Suppressor macrophage treated with lipopolysaccharide for 1 hour (primary cell): ENCODE measurements at regions not wholly inside any gene's neighbourhood (a gene's known extent, or its start where the extent isn't known, plus 50 kb on each side); places are given as distances from the start of the nearest gene placed in this dataset.

ENCODE experiments used
- DNase-seq, 3 donors: peaks; one replicate each; pipeline ENCODE4 v3.0.0-alpha.2; 2020 to 2022

DNA sequence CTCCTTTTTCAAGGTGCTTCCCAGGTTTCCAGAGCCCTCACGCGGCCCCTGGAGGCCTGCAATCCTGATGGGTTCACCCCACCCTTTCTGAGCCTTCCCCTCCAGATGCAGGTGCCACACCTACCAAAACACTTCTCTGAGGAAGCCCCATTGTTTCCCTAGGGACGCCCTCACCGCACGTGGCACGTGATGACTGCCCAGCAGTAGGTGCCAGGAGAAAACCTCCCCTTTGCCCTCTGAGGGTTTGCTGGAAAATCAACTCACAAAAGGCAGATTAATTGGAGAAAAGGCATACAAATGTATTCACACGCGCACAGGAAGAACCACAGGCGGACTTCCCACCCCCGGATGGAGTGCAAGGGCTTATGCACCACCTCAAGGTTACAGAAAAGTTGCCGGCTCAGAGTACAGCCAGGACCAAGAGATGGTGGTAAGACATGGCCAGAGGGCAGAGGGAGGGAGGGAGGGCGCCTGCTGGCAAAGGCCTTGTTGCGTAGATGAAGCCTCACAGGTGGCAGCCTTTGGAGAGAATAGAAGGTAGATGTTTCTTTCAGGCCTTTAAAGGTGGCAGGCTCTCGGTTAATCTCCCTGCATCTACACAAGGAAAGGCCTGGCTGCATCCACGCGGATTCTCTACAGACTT is 269.4 kb upstream of the RAB6C start:
- DNase-seq: no peak

DNA sequence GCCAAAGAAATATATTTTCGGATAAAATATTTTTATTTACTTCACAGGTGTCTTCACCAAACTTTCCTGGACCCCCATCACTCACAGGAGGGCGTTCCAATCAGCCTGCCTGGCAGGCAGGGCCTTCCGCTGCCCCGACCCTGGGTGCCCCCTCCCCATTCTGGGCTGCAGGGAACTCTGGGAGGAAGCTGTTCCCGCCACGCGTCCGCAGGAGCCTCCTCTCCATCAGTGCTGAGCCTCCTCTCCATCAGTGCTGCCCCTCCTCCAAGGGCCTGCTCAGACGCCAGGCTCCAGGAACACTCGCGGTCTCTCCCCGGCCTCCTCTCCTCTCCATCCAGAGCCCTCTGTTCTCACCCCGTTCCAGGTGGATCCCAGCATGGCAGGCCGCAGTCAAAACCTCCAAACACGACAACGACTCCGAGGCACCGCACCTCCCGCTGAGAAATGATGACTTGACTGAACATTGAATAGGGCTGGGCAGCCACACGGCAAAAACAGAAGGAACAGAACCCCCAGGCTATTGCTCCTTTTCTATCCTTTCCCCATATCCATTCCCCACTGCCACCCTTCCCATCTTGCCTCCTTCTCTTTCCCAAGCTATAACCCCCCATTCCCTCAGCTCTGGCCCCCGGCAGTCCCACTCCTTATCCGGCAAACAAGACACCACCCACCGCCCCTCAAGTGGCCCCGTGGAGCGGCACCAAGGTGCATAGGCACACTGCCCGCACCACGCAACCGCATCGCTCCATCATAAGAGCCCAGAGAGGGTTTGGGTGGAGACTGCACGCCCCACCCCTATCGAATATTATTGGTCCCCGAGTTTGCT is 268.6 kb upstream of the RAB6C start:
- no peak for DNase-seq

DNA sequence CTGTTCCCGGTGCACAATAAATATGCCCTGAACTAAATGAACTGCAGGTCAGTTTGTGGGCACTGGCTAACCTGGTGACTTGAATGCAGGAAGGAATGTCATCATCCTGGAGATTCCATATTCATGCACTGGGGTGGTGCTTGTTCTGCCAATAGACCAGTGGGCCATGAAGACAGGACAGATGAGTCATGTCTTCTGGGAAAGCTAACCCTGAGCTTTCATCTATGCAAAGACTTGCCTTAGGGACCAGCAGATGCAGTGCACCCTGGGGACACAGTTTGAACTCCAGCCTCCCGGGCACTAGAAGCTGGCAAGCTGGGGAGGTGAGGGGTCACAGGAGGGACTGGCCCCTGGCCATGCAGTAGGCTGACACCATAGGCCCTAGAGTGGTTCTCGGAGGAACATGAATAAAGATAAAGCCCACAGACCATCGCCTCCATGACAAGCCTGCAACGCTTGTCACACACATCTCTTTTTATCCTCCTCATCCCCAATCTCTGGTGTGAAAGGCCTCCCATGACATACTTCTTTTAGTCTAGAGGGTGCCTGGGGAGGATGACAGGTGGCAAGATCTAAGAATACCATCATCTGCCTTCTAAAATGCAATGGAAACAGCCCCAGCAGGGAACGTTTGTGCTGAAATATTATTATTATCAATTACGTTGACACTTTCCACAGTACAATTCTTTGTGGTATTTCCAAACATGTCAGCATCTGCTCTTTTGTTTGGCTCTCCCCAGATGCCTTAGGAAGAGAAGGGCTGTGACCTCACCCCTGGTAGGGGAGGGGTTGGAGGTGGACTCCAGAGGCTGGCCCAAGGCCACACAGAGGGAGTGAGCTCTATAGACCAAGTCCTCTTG is 267.4 kb upstream of the RAB6C start:
- peak; percentile 3 to 27 (median 10) for DNase-seq

DNA sequence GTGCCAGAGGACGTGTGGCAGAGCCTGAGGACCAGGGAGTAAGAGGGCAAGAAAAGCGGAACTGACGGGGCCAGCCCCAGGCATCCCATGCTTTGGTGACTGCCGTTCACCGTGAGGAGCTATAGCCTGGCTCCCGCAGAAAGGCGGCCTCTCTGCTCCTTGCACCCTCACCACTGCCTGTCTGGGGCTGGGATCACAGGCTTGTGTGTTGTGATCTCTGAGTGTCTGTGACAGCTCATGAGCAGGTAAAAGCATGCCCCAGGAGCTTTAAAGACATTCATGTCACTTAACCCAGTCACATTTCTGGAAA is 266.8 kb upstream of the RAB6C start:
- no peak for DNase-seq

DNA sequence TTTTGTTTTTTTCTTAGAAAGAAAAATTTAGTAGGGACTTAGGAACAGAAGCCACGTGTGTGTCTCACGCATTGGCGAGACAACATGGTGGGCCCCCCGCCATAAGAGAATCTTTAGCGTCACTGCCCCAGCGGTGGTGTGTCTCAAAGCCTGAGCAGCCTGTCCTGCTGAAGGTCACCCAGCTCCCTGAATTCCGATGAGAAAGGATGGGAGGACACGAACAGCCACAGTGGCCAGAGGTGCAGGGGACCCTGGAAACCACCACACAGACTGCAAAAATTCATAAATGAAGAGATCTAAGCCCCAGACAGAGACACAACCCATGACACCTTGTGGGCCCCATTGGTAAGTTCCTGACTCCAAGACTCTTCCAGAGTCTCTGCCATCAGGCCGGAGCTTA is 266.1 kb upstream of the RAB6C start:
- no peak for DNase-seq

DNA sequence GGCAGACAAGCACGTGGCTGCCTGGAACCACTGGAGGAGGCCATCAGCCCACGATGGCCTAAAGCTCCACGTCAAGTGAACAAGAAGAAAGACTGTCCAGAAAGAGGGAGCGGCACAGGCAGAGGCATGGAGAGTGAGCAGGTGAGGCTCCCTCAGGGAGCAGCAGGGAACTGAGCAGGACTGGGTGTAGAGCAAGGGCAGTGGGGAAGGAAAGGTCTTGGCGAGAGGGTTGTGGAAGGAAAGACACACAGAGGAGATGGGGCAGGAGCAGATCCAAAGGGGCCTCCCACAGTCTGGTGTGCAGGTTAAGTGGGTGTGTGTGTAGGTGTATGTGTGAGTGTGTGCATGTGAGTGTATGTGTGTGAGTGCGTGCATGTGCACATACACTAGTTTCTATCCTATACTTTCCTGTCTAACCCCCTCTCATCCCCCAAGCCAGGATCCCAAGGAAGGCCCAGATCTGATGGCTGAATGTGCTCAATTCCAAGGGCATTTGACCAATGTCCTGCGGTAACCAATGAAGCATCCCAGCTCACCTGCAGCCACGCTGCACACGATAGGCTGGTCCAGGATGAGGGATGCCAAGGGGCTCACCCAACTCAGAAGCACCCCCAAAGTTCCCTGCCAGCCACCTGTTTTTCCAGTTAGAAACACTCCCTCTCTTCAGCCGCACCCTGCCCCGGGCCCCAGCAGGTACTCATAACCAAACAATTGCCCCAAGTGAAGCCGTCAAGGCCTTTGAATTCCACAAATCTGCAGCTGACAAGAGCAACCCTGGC is 262.5 kb upstream of the RAB6C start:
- no peak for DNase-seq

DNA sequence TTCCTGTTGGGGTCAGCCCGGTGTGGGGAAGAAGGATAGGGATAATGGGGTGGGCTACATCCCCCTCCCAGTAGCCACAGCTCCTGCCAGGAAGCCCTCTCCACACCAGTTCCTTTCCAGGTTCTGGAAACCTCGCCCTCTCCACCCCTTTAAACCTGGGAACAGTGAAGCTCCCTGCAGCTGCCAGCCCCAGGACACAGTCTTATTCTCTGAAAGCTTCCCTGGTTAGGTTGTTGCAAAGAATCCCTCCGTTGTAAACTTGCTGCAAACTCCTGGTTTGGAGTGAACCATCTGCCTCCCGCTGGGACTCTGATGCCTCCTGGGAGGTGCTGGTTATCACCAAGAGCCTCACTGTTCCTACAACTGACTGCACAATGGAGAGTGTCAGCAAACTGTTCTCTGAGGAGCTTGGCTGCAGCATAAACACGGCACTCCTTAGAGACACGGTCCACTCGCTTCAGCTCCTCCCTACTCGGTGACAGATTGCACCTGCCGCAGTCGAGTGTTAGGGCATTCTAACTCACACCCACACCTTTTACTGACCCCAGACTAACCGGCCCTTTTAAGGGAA is 261.8 kb upstream of the RAB6C start:
- DNase-seq: no peak

DNA sequence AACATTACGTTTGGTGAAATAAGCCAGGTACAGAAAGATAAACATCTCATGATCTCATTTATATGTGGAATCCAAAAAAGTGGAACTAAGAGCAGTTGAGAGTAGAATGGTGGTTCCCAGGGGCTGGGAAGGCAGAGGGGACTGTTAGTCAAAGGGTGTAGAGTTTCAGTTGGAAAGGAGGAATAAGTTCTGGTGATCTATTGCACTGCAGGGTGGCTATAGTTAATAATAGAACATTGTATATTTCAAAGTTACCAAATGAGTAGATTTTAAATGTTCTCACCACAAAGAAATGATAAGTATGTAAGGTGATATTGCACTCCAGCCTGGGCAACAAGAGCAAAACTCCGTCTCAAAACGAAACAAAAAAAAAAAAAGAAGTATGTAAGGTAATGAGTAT is 260.1 kb upstream of the RAB6C start:
- no peak for DNase-seq

DNA sequence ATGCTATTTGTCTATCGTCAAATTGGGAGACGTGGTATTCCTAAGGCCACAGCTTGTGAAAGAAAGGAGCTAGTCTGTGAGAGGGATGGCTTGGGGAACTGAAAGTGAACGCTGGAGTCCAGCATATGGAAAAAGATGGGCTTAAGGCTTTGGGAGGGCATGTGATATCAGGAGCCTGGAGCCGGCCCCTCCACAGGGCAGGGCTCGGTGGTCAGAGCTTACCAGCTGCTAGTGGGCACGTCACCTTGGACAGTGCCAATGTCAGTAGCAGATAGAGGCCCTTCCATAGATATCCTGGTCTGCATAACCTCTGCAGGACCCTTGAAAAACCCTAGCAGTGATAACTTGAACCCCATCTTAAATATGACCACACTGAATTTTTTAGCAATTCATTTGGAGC is 259.1 kb upstream of the RAB6C start:
- DNase-seq: no peak

DNA sequence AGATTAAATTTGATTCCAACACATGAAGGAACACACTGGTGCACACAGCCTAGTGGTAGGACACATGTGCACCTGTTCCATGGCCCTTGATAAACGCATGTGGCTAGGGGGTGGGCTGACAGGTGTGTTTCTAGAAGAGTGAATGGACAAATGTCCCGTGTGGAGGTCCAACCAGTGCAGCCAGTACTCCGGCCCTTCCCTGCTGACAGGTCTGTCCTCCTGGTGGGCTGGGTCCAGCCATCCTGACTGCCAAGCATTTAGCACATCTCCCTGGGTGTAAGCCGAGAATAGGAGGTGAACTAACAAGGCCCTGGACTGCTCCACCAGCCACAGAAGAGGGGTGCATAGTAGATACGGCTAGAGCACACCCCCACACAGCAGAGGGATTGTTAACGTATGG is 258.7 kb upstream of the RAB6C start:
- no peak for DNase-seq

DNA sequence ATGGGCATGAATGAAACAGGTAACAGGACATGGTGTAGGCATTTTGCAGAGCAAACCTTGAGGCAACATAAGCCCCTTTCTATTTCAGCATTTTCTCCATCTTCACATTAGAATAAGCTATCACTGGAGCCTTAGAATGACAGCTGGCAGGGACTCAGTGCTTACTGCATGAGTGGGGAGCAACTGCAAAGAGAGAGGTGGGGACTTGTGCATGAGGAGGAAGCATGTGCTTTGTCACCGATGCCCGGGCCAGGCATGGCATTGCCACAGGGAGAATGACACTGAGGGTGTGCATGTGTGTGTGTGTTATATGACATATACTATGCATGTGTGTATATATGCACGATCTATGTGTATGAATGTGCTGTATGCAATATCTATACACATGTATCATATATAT is 258.2 kb upstream of the RAB6C start:
- DNase-seq: no peak

DNA sequence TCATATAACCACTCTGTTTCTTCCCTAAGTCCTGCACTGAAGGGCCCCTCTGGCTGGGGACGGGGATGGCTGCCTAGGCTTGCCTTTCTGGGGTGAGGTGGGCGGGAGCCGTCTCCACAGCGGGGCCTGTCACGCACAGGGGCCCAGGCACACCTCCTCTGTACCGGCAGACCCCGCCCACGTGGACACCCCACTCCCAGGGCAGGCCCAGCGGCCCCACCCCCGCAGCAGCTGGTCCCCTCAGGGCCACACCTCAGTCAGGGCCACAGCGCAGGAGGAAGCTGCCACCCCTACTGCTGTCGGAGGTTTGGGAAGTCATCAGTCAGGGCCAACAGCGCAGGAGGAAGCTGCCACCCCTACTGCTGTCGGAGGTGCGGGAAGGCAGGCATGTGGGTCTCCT is 257.6 kb upstream of the RAB6C start:
- no peak for DNase-seq

DNA sequence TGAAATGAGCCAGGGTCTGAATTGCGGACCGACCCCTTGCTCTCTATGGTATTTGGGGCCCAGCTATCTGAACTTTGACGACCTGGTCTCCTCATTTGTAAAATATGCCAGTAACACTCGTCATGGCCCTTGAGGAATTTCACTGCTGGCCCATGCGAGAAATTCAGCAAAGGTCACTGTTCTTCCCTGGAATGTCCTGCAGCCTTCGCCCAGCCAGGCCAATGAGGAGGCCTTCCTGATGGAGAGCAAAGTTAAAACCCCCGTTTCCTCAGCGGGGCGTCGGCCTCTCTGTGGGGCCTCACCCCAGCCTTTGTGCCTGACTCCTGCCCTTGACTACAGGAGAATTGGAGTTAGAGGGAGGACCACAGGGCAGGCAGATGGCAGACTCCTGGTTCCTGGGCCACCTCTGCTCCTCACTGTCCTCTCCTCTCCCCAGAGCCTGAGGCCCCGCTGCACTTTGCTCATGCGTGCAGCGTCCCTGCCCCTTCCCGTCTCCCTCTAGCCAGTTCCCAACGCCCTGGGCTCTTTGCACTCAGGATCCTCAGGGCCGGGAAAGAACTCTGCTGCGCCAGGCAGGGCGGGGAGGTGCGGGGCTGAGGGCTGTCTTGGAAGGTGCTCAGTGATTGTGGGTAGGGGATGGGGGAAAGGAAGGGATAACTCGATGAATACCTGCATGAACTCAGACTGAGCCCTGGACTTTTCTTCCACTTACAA is 257.0 kb upstream of the RAB6C start:
- DNase-seq: no peak

DNA sequence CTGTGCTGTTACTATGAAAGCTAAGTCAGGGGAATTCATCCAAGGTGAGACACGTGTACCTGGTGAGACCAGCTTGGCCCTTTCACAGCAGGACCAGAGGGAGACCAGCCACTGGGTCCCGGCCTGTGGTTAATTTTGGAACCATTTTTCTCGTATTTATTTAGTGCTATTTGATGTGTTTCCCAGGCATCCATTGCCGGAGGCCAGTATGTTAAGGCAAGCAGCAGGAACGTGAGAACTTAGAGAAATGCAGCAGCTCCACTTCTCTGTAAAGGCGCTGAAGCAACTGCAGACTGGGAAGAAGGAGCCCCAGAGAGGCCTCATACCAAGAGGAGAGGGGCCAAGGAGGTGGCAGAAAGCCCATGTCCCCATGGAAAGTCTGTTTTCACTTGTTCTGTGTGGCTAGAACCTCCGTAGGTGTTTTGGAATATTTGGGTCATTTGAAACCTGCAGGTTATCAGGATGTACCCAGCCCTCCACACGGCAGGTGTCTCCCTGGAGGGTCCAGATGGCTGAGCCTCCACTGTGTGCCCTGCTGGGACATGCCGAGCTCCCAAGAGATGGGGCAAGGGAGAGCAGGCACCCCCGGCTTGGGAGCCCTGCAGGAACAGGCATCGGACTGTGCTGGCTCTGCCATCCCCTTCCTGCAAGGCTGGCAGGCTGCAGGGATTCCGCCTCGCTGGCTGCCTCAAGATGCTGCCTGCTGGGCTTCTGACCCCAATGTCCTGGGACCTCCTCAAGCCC is 256.0 kb upstream of the RAB6C start:
- DNase-seq: no peak

DNA sequence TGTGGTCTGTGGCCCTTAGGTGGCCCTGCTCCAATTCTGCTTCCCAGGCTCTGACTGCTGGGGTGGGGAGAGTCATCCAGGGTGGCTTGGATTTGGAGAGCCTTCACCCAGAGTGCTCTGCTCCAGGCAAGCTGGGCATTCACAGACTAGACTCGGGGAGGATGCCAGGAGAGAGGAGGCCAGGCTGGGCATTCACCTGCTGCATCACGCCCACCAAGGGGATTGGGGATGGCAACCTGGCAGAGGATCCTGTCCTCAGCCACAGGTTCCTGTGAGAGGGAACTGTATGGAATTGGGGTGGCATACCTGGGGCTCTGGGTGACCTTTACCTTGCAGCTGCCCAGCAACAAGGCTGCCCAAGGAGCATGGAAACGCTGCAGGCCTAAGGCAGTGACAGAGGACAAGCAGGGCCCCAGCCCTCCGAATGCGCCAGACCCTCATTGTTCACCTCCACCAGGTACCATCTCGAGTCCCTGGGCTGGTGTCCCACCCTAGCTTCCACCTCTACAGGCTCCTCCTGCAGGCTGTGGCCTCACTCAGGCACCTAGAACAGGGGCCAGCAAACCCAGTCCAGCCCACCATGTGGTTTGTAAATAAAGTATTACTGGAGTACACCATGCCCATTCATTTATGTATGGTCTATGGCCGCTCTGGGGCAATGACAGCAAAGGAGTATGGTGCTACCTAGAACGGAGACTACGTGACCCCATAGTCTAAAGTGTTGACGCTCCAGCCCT is 255.3 kb upstream of the RAB6C start:
- no peak for DNase-seq

DNA sequence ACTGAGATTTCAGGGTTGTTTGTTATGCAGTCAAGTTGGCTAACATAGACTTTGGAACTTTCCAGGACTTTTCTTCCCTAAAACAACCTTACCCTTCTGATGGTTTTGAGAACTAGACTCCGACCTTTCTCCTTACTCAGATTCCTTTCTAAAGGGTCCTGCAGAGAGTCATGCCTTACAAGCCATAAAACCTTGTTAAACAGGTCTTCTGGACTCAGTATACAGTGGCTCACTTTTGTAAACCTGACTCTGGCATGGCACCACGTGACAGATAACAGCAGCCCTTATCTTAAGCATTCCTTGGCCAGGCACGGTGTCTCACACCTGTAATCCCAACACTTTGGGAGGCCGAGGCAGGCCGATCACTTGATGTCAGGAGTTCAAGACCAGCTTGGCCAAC is 253.2 kb upstream of the RAB6C start:
- no peak for DNase-seq

DNA sequence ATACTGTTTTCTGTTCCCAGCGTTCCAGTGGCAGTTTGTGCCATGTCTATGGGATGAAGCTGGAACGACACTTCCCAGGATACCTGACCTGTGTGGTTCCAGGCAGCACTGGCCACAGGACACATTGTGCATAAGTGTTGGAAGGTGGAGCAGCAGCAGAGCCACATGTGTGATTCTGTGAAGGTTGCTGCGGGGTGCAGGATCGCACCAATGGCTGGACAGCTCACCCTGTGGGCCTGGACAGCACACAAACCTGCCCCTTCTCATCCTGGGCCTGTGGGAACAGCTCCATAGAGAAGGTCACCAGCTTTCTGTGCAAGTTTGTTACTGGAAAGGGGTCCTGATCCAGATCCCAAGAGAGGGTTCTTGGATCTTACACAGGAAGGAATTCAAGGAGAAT is 252.2 kb upstream of the RAB6C start:
- DNase-seq: no peak

DNA sequence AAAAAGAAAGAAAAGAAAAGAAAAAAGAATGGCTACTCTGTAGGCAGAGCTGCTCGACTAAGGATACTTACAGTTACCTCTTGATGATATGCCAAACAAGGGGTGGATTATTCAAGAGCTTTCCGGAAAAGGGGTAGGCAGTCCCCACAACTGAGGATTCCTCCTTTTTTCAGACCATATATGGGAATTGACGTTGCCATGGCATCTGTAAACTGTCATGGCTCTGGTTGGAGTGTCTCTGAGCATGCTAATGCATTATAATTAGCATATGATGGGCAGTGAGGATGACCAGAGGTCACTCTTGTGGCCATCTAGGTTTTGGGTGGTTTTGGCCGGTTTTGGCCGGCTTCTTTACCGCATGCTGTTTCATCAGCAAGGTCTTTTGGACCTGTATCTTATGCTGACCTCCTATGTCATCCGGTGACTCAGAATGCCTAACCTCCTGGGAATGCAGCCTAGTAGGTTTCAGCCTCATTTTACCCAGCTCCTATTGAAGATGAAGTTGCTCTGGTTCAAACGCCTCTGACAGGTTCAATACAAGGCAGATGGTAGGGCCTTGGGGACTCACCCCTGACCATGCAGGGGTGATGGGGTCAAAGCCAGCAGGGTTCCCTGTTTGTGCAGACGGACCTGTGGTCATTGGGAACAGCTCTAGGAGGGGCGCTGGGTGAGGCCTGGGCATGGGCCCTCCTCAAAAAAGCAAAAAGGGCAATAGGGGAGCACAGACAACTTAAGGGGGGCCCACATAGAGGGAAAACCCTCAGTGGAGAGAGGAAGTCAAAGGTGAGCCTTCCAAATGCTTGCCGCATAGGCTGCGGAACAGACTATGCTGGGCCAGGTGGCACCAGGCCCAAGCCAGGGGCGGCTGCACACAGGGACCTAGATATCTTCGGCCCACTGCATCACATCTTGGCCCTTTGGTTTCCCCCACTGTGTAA is 251.2 kb upstream of the RAB6C start:
- no peak for DNase-seq

DNA sequence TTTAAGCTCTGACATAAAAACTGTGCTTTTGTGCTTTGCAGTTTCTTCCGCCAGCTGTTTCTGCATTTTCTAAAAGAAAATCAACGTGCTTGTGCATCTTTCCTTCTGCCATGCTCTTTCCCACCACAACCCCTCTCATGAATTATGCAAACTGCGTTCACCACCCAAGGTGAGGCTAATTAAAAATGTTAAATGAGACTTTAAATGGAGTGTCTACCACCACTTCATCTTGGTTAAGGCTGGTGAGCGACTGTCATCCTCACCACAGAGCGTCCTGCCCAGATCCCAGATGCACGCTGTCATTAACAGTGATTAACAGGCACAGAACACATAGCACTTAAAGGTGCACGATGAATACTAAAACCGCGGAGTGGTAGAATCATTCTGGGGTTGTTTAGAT is 250.5 kb upstream of the RAB6C start:
- DNase-seq: no peak

DNA sequence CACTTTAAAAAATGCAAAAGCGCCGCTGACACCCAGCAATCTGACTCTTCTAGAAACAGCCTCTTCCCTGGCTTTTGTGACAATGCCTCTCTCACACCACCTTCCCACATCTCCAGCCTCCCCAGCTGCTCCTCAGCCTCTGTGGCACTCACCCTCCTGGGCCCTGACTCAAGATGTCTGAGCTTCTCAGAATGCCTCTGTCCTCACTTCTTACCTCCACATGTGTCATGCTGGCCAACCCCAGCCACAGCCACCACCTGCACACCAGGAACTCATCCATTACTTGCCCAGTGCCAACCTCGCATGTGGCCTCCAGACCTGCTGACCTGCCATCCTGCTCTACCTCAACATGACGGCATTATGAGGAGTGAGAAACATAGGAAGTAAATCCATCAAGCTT is 249.8 kb upstream of the RAB6C start:
- no peak for DNase-seq
